ENCODE measurements at regions not wholly inside any gene's neighbourhood (a gene's known extent, or its start where the extent isn't known, plus 50 kb on each side); places are given as distances from the start of the nearest gene placed in this dataset.

DNA sequence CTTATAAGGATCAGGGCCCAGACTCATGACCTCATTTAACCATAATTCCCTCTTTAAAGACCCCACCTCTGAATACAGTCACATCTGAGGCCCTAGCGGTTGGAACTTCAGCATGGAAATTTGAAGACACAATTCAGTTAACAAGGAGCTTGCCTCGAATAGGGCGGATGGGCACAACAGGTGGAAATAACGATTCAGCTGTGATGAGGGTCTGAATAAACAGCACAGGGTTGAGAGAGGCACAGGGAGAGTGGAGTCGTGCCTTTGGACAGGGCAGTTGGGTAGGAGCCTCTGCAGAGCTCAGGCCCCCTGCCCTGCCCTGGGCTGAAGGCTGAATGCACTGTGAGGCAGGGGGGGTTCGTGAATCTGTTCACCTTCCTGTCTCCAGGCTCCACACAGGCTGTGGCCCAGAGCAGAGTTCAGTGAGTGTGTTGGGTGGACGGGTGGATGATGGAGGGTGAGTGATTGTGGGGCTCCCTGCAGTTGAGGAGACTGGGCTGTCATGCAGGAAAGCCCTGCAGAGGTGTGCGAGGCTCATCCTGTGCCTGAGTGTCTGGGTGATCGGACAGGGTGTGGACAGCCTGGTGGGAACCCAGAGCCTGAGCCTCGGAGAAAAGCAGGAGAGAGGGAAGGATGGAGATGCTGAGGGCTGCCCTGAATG, 243.1 kb downstream of the FOXD2 start:
- DNase-seq (ENCODE audit: low spot score) (no peak), ATAC-seq (no peak)
- H3K79me2 ChIP-seq (replicated peaks; ENCODE audit: insufficient read depth): no peaks in the 10 kb centered on the region
- H3K4me1 ChIP-seq (ENCODE audit: insufficient read depth): peaks cover 5% of the 10 kb centered on the region; the same call in 1 of the 2 replicates
- no peak overlapping the region for H3K4me3 ChIP-seq
- peaks cover 16% of the 10 kb centered on the region for H3K27me3 Mint-ChIP-seq (ENCODE audit: insufficient read depth, low read depth, poor library complexity)
- no peaks in the 10 kb centered on the region for H3K36me3 ChIP-seq (ENCODE audit: insufficient read depth)
- H3K4me3 Mint-ChIP-seq: no peak overlapping the region
- H3K27me3 ChIP-seq (ENCODE audit: insufficient read depth): no peaks in the 10 kb centered on the region
- no peaks in the 10 kb centered on the region for H3K9me3 Mint-ChIP-seq
- H3K4me1 Mint-ChIP-seq: peaks cover 18% of the 10 kb centered on the region
- H2AFZ ChIP-seq: no peak overlapping the region
- no peaks in the 10 kb centered on the region for H3F3A ChIP-seq (replicated peaks; ENCODE audit: low read depth)
- no peaks in the 10 kb centered on the region for H3K36me3 Mint-ChIP-seq (ENCODE audit: low read depth)
- no peaks in the 10 kb centered on the region for H3K9me2 ChIP-seq (ENCODE audit: insufficient read depth)
- H3K4me2 ChIP-seq: no peak overlapping the region
- TF ChIP-seq, protein P1, sequence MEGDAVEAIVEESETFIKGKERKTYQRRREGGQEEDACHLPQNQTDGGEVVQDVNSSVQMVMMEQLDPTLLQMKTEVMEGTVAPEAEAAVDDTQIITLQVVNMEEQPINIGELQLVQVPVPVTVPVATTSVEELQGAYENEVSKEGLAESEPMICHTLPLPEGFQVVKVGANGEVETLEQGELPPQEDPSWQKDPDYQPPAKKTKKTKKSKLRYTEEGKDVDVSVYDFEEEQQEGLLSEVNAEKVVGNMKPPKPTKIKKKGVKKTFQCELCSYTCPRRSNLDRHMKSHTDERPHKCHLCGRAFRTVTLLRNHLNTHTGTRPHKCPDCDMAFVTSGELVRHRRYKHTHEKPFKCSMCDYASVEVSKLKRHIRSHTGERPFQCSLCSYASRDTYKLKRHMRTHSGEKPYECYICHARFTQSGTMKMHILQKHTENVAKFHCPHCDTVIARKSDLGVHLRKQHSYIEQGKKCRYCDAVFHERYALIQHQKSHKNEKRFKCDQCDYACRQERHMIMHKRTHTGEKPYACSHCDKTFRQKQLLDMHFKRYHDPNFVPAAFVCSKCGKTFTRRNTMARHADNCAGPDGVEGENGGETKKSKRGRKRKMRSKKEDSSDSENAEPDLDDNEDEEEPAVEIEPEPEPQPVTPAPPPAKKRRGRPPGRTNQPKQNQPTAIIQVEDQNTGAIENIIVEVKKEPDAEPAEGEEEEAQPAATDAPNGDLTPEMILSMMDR (conservative IDR thresholded peaks at IDR 0.05; ENCODE audit: low read depth in 2 of 2): no peak
- no peak for TF ChIP-seq EZH2phosphoT487 (IDR thresholded peaks at IDR 0.05; ENCODE audit: unreplicated experiment)
- no peak for TF ChIP-seq CREB1 (CRISPR knock-in tag; IDR thresholded peaks at IDR 0.05; ENCODE audit: low read depth)
- TF ChIP-seq ZNF331 (CRISPR knock-in tag; IDR thresholded peaks at IDR 0.05; ENCODE audit: low read depth): no peak
- TF ChIP-seq, protein P2, sequence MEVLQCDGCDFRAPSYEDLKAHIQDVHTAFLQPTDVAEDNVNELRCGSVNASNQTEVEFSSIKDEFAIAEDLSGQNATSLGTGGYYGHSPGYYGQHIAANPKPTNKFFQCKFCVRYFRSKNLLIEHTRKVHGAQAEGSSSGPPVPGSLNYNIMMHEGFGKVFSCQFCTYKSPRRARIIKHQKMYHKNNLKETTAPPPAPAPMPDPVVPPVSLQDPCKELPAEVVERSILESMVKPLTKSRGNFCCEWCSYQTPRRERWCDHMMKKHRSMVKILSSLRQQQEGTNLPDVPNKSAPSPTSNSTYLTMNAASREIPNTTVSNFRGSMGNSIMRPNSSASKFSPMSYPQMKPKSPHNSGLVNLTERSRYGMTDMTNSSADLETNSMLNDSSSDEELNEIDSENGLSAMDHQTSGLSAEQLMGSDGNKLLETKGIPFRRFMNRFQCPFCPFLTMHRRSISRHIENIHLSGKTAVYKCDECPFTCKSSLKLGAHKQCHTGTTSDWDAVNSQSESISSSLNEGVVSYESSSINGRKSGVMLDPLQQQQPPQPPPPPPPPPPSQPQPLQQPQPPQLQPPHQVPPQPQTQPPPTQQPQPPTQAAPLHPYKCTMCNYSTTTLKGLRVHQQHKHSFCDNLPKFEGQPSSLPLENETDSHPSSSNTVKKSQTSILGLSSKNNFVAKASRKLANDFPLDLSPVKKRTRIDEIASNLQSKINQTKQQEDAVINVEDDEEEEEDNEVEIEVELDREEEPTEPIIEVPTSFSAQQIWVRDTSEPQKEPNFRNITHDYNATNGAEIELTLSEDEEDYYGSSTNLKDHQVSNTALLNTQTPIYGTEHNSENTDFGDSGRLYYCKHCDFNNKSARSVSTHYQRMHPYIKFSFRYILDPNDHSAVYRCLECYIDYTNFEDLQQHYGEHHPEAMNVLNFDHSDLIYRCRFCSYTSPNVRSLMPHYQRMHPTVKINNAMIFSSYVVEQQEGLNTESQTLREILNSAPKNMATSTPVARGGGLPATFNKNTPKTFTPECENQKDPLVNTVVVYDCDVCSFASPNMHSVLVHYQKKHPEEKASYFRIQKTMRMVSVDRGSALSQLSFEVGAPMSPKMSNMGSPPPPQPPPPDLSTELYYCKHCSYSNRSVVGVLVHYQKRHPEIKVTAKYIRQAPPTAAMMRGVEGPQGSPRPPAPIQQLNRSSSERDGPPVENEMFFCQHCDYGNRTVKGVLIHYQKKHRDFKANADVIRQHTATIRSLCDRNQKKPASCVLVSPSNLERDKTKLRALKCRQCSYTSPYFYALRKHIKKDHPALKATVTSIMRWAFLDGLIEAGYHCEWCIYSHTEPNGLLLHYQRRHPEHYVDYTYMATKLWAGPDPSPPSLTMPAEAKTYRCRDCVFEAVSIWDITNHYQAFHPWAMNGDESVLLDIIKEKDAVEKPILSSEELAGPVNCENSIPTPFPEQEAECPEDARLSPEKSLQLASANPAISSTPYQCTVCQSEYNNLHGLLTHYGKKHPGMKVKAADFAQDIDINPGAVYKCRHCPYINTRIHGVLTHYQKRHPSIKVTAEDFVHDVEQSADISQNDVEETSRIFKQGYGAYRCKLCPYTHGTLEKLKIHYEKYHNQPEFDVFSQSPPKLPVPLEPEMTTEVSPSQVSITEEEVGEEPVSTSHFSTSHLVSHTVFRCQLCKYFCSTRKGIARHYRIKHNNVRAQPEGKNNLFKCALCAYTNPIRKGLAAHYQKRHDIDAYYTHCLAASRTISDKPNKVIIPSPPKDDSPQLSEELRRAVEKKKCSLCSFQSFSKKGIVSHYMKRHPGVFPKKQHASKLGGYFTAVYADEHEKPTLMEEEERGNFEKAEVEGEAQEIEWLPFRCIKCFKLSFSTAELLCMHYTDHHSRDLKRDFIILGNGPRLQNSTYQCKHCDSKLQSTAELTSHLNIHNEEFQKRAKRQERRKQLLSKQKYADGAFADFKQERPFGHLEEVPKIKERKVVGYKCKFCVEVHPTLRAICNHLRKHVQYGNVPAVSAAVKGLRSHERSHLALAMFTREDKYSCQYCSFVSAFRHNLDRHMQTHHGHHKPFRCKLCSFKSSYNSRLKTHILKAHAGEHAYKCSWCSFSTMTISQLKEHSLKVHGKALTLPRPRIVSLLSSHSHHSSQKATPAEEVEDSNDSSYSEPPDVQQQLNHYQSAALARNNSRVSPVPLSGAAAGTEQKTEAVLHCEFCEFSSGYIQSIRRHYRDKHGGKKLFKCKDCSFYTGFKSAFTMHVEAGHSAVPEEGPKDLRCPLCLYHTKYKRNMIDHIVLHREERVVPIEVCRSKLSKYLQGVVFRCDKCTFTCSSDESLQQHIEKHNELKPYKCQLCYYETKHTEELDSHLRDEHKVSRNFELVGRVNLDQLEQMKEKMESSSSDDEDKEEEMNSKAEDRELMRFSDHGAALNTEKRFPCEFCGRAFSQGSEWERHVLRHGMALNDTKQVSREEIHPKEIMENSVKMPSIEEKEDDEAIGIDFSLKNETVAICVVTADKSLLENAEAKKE (CRISPR knock-in tag; IDR thresholded peaks at IDR 0.05): no peak
- TF ChIP-seq, protein P3, sequence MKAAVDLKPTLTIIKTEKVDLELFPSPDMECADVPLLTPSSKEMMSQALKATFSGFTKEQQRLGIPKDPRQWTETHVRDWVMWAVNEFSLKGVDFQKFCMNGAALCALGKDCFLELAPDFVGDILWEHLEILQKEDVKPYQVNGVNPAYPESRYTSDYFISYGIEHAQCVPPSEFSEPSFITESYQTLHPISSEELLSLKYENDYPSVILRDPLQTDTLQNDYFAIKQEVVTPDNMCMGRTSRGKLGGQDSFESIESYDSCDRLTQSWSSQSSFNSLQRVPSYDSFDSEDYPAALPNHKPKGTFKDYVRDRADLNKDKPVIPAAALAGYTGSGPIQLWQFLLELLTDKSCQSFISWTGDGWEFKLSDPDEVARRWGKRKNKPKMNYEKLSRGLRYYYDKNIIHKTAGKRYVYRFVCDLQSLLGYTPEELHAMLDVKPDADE (IDR thresholded peaks at IDR 0.05): no peak
- no peak for TF ChIP-seq EZH2 (IDR thresholded peaks at IDR 0.05; ENCODE audit: low read depth, unreplicated experiment)
- no peak for TF ChIP-seq POLR2AphosphoS5 (IDR thresholded peaks at IDR 0.05; ENCODE audit: low read depth)
- no peak for TF ChIP-seq NANOG (IDR thresholded peaks at IDR 0.05; ENCODE audit: borderline replicate concordance)
- TF ChIP-seq ZNF114 (CRISPR knock-in tag; IDR thresholded peaks at IDR 0.05): no peak
- H4K20me1 ChIP-seq (replicated peaks; ENCODE audit: insufficient read depth): no peaks in the 10 kb centered on the region
- H3K27ac Mint-ChIP-seq: no peak overlapping the region
- no peak overlapping the region for H3K27ac ChIP-seq (ENCODE audit: low read depth)
